ENCODE measurements at regions not wholly inside any gene's neighbourhood (a gene's known extent, or its start where the extent isn't known, plus 50 kb on each side); places are given as distances from the start of the nearest gene placed in this dataset.

GRCh38 chr12:28961948-28962384, 187.1 kb upstream of the FAR2 start:
- DNase-seq (ENCODE audit: low read depth, low spot score) = no peak
- H3K9me1 ChIP-seq (ENCODE audit: control insufficient read depth, extremely low read depth, insufficient read depth, low read length) = no peaks in the 10 kb centered on the region
- FAIRE-seq = peak; percentile 83
- peak overlapping the region; percentile 39 for H2AFZ ChIP-seq (ENCODE audit: control insufficient read depth, low read length)
- H3K4me3 ChIP-seq (ENCODE audit: control insufficient read depth in 2 of 3, extremely low read depth in 1 of 3, insufficient read depth in 2 of 3, low read depth in 1 of 3, low read length in 3 of 3) = no peak overlapping the region
- H3K9me3 ChIP-seq (ENCODE audit: control insufficient read depth, low read depth, low read length) = no peaks in the 10 kb centered on the region
- H3K27me3 ChIP-seq (ENCODE audit: control insufficient read depth, extremely low read depth, insufficient read depth, low read length) = no peaks in the 10 kb centered on the region
- no peaks in the 10 kb centered on the region for H3K79me2 ChIP-seq (ENCODE audit: control insufficient read depth, insufficient read depth, low read length)
- H3K9ac ChIP-seq (ENCODE audit: control insufficient read depth, extremely low read depth, insufficient read depth, low read length) = no peak overlapping the region
- H3K36me3 ChIP-seq (ENCODE audit: control insufficient read depth in 2 of 2, extremely low read depth in 1 of 2, insufficient read depth in 2 of 2, low read length in 2 of 2) = no peaks in the 10 kb centered on the region
- H3K4me2 ChIP-seq (ENCODE audit: control insufficient read depth, extremely low read depth, insufficient read depth, low read depth, low read length) = peak overlapping the region; percentile 14
- dilution Hi-C loops (cut with MboI; ENCODE audit: extremely low pct_ligation_motif_present, low sequenced_read_pairs) = no loop called here
- no peak overlapping the region for H3K27ac ChIP-seq (ENCODE audit: control insufficient read depth, insufficient read depth, low read length)
- peaks cover 18% of the 10 kb centered on the region for H3K4me1 ChIP-seq (ENCODE audit: control insufficient read depth, extremely low read depth, insufficient read depth, low read length)
- TF ChIP-seq EZH2 (IDR thresholded peaks at IDR 0.05; ENCODE audit: low read length) (no peak), CTCF (optimal IDR thresholded peaks at IDR 0.05 in 1 of 3, IDR thresholded peaks at IDR 0.05 in 1 of 3, conservative IDR thresholded peaks at IDR 0.05 in 1 of 3; ENCODE audit: extremely low read depth in 1 of 3, insufficient read depth in 2 of 3, low read length in 3 of 3) (no peak)
- H4K20me1 ChIP-seq (ENCODE audit: control insufficient read depth, extremely low read depth, insufficient read depth, low read length) = no peaks in the 10 kb centered on the region

- FAIRE-seq = peak; percentile 96
Observed at GRCh38 chr12:28963554-28963953, 185.5 kb upstream of the FAR2 start.

More at GRCh38 chr12:28963554-28963953, 185.5 kb upstream of the FAR2 start:
- Histone ChIP-seq H3K27me3 (ENCODE audit: control insufficient read depth, extremely low read depth, insufficient read depth, low read length) (no peaks in the 10 kb centered on the region), H3K9me3 (ENCODE audit: control insufficient read depth, low read depth, low read length) (no peaks in the 10 kb centered on the region), H4K20me1 (ENCODE audit: control insufficient read depth, extremely low read depth, insufficient read depth, low read length) (no peaks in the 10 kb centered on the region), H3K4me1 (ENCODE audit: control insufficient read depth, extremely low read depth, insufficient read depth, low read length) (peaks cover 18% of the 10 kb centered on the region), H3K9ac (ENCODE audit: control insufficient read depth, extremely low read depth, insufficient read depth, low read length) (no peak overlapping the region), H2AFZ (ENCODE audit: control insufficient read depth, low read length) (no peak overlapping the region), H3K9me1 (ENCODE audit: control insufficient read depth, extremely low read depth, insufficient read depth, low read length) (no peaks in the 10 kb centered on the region), H3K36me3 (ENCODE audit: control insufficient read depth in 2 of 2, extremely low read depth in 1 of 2, insufficient read depth in 2 of 2, low read length in 2 of 2) (no peaks in the 10 kb centered on the region), H3K4me2 (ENCODE audit: control insufficient read depth, extremely low read depth, insufficient read depth, low read depth, low read length) (no peak overlapping the region), H3K4me3 (ENCODE audit: control insufficient read depth in 2 of 3, extremely low read depth in 1 of 3, insufficient read depth in 2 of 3, low read depth in 1 of 3, low read length in 3 of 3) (no peak overlapping the region), H3K79me2 (ENCODE audit: control insufficient read depth, insufficient read depth, low read length) (no peaks in the 10 kb centered on the region), H3K27ac (ENCODE audit: control insufficient read depth, insufficient read depth, low read length) (no peak overlapping the region)
- TF ChIP-seq CTCF (optimal IDR thresholded peaks at IDR 0.05 in 1 of 3, IDR thresholded peaks at IDR 0.05 in 1 of 3, conservative IDR thresholded peaks at IDR 0.05 in 1 of 3; ENCODE audit: extremely low read depth in 1 of 3, insufficient read depth in 2 of 3, low read length in 3 of 3) (peak; percentile 30 to 69 (median 48)), EZH2 (IDR thresholded peaks at IDR 0.05; ENCODE audit: low read length) (no peak)
- dilution Hi-C loops (cut with MboI; ENCODE audit: extremely low pct_ligation_motif_present, low sequenced_read_pairs) = no loop called here
- peak; percentile 32 for DNase-seq (ENCODE audit: low read depth, low spot score)

Data from keratinocyte (primary cell).